NAMALWA (cell line): ENCODE measurements at regions not wholly inside any gene's neighbourhood (a gene's known extent, or its start where the extent isn't known, plus 50 kb on each side); places are given as distances from the start of the nearest gene placed in this dataset.

Source experiments
- DNase-seq: peaks from one replicate; pipeline ENCODE4 v3.0.0-alpha.2; 2015; ENCODE audit warnings: low spot score

- DNase-seq, result no peak
These were observed 58.3 kb upstream of the SPATA31E1 start for GRCh38 chr9:87824216-87824875.

DNA sequence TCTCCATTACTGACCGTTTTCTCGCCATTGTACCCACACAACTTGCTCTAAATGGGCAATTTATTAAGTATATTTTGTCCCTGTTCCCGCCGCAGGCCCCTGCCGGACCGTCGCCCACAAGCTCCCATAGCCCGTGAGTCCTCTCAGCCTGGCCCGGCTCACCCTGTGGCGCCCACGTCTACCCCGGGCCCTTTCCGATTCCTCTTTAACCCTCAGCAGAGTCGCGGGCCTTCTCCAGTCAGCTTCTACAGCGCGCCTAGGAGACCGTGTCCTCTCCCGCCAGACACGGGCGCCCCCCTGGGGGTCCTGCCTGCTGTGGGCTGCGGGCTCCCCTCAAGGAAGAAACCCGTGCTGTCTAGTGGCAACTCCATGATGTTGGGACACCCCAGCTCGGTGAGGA, 57.8 kb upstream of the SPATA31E1 start:
- DNase-seq, result no peak

DNA sequence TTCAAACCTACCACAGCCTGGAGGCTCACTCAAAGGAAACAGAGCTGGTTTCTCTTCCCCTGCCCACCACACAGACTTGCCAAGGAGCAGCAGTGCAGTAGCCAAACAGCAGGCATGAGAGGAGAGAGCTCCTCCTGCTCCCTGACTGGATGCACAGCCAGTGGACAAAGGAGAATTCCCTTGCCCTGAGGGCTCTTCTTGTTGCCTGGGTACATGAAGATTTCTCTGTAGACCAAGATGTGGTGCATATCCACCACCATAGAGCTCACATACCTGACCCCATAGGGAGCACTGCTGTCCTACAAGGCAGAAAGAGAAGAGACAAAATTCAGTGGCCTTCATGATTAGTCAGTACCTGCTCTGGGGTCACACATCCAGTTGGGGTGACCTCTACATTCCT, 56.3 kb upstream of the SPATA31E1 start:
- DNase-seq, result no peak

DNA sequence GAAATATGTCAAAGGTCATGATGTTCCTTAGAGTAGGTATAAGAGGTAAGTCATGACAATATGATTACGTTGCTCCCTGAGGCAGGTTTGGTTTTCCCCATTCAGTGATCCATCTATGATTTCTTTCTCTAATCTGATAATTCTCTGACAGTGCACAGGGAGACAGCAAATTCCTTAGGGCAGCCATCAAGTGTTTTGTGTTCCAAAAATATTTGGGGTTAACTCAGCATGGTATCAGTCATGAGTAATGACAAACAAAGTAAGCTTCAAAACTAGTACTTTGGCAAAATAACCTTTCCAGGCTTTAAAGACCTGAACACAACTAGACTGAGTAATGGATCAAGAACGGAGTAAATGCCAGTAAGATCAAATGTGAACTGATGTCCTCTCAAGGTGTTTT, 55.3 kb upstream of the SPATA31E1 start:
- no peak for DNase-seq

GRCh38 chr9:87829756-87830155, 52.9 kb upstream of the SPATA31E1 start:
- DNase-seq, result no peak

GRCh38 chr9:87830446-87830845, 52.2 kb upstream of the SPATA31E1 start:
- no peak for DNase-seq

- no peak for DNase-seq
These were observed 51.5 kb upstream of the SPATA31E1 start for GRCh38 chr9:87831159-87831558.
